ENCODE measurements at regions not wholly inside any gene's neighbourhood (a gene's known extent, or its start where the extent isn't known, plus 50 kb on each side); places are given as distances from the start of the nearest gene placed in this dataset.

- CTCF ChIA-PET, result interaction anchor here (0.8 to 2.8 kb wide), 2 partner anchors 112 to 362 kb away, joined by 3 to 12 read pairs; no protein-coding TSS in a partner anchor
Observed at GRCh38 chr12:4164559-4165558, 108.7 kb upstream of the CCND2 start.

DNA sequence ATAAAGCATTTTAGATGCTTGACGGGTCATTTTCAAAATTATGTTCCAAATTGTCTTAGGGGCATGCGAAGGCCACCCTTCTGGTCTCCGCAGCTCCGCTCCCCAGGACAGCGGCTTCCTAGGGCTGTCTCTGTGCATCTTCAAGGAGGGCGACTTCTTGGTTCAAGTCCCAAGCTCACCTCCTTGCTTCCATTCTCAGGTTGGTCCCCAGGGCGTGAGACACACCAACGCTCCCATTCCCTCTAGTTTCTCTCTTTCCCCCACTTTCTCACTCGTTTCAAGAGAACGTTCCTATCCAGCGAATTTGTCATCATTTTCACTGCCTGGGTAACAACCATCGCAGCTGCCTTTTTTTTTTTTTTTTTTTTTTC is 109.4 kb upstream of the CCND2 start:
- Histone ChIP-seq H3K9me3 (ENCODE audit: control insufficient read depth, insufficient read depth, low read depth, low read length) (no peaks in the 10 kb centered on the region), H3K36me3 (ENCODE audit: control insufficient read depth in 2 of 2, insufficient read depth in 1 of 2, low read length in 2 of 2) (no peaks in the 10 kb centered on the region), H3K27ac (ENCODE audit: extremely low read depth, low read depth, low read length) (no peak overlapping the region), H3K4me1 (ENCODE audit: control insufficient read depth, insufficient read depth, low read length) (no peaks in the 10 kb centered on the region), H3K4me3 (ENCODE audit: low read depth, low read length) (peak overlapping the region; percentile 32; the same call in 1 of the 2 replicates)
- no peak for TF ChIP-seq ZNF600 (tag by site-specific recombination; IDR thresholded peaks at IDR 0.05)
- no peak for TF ChIP-seq ZNF560 (tag by site-specific recombination; IDR thresholded peaks at IDR 0.05; ENCODE audit: borderline replicate concordance)
- TF ChIP-seq KLF1 (tag by site-specific recombination; IDR thresholded peaks at IDR 0.05), result no peak
- no peak for TF ChIP-seq ZNF549 (tag by site-specific recombination; IDR thresholded peaks at IDR 0.05)
- TF ChIP-seq PRDM10 (tag by site-specific recombination; IDR thresholded peaks at IDR 0.05), result no peak
- no peak for TF ChIP-seq ZNF621 (tag by site-specific recombination; IDR thresholded peaks at IDR 0.05)
- no peak for TF ChIP-seq SALL2 (tag by site-specific recombination; IDR thresholded peaks at IDR 0.05; ENCODE audit: borderline replicate concordance)
- TF ChIP-seq ZNF350 (tag by site-specific recombination; IDR thresholded peaks at IDR 0.05), result no peak
- TF ChIP-seq ZNF354C (tag by site-specific recombination; IDR thresholded peaks at IDR 0.05; ENCODE audit: borderline replicate concordance, low read depth), result no peak
- TF ChIP-seq ZSCAN4 (tag by site-specific recombination; IDR thresholded peaks at IDR 0.05), result no peak
- TF ChIP-seq WT1 (tag by site-specific recombination; IDR thresholded peaks at IDR 0.05), result no peak
- no peak for TF ChIP-seq HOXC10 (CRISPR knock-in tag; IDR thresholded peaks at IDR 0.05)
- TF ChIP-seq, protein P1, sequence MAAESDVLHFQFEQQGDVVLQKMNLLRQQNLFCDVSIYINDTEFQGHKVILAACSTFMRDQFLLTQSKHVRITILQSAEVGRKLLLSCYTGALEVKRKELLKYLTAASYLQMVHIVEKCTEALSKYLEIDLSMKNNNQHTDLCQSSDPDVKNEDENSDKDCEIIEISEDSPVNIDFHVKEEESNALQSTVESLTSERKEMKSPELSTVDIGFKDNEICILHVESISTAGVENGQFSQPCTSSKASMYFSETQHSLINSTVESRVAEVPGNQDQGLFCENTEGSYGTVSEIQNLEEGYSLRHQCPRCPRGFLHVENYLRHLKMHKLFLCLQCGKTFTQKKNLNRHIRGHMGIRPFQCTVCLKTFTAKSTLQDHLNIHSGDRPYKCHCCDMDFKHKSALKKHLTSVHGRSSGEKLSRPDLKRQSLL (tag by site-specific recombination; IDR thresholded peaks at IDR 0.05), result no peak
- TF ChIP-seq HOXD13 (CRISPR knock-in tag; IDR thresholded peaks at IDR 0.05; ENCODE audit: borderline replicate concordance), result no peak
- no peak for TF ChIP-seq SP7 (tag by site-specific recombination; IDR thresholded peaks at IDR 0.05)
- TF ChIP-seq ZNF629 (tag by site-specific recombination; IDR thresholded peaks at IDR 0.05), result no peak
- no peak for TF ChIP-seq ZNF426 (tag by site-specific recombination; IDR thresholded peaks at IDR 0.05)
- ChIA-PET CTCF (interaction anchor here (2.8 kb wide), 1 partner anchor 113 kb away, joined by 12 read pairs; no protein-coding TSS in a partner anchor), POLR2A (interaction anchor here (0.6 to 1.6 kb wide), 7 partner anchors 9 to 291 kb away, joined by 3 to 5 read pairs (median 4); partner anchors contain the start of gene PARP11)

More at GRCh38 chr12:4164559-4165558, 108.7 kb upstream of the CCND2 start:
- Histone ChIP-seq H3K27ac (ENCODE audit: extremely low read depth, low read depth, low read length) (no peak overlapping the region), H3K9me3 (ENCODE audit: control insufficient read depth, insufficient read depth, low read depth, low read length) (no peaks in the 10 kb centered on the region), H3K4me3 (ENCODE audit: low read depth, low read length) (peak overlapping the region; percentile 32), H3K36me3 (ENCODE audit: control insufficient read depth in 2 of 2, insufficient read depth in 1 of 2, low read length in 2 of 2) (no peaks in the 10 kb centered on the region), H3K4me1 (ENCODE audit: control insufficient read depth, insufficient read depth, low read length) (no peaks in the 10 kb centered on the region)
- POLR2A ChIA-PET, result interaction anchor here (0.6 to 1.6 kb wide), 9 partner anchors 10 to 291 kb away, joined by 3 to 10 read pairs (median 4); partner anchors contain the start of genes CCND2 and PARP11
- TF ChIP-seq ZNF302 (tag by site-specific recombination; IDR thresholded peaks at IDR 0.05; ENCODE audit: low read depth) (no peak), KLF1 (tag by site-specific recombination; IDR thresholded peaks at IDR 0.05) (no peak), YY2 (tag by site-specific recombination; IDR thresholded peaks at IDR 0.05) (no peak), ZNF692 (tag by site-specific recombination; IDR thresholded peaks at IDR 0.05) (peak; percentile 73; the same call in 1 of the 2 replicates), ZNF473 (tag by site-specific recombination; IDR thresholded peaks at IDR 0.05) (no peak), ZBTB20 (tag by site-specific recombination; IDR thresholded peaks at IDR 0.05) (peak; percentile 64; the same call in 1 of the 2 replicates), KLF7 (tag by site-specific recombination; IDR thresholded peaks at IDR 0.05; ENCODE audit: borderline replicate concordance) (no peak), GLIS2 (tag by site-specific recombination; IDR thresholded peaks at IDR 0.05) (peak; percentile 38; the same call in 1 of the 2 replicates)
- TF ChIP-seq, protein P1 (tag by site-specific recombination; IDR thresholded peaks at IDR 0.05), result no peak
